Smooth muscle cell (in vitro differentiated cells): ENCODE measurements at regions not wholly inside any gene's neighbourhood (a gene's known extent, or its start where the extent isn't known, plus 50 kb on each side); places are given as distances from the start of the nearest gene placed in this dataset.

Source experiments
- DNase-seq: peaks from one replicate; lab custom pipeline; 2025; ENCODE audit not compliant: unreplicated experiment; lab: John Stamatoyannopoulos, UW
- H2AFZ ChIP-seq: fragments of 200-600 bp; sonication (generic); 2 replicates; pipeline ENCODE4 v1.6.0; 2016; ENCODE audit warnings: antibody characterized with exemption, low read depth, mild to moderate bottlenecking
- H3F3A ChIP-seq: fragments of 200-600 bp; sonication (generic); 2 replicates; pipeline ENCODE4 v1.6.0; 2017; ENCODE audit warnings: antibody characterized with exemption, low read depth
- H3K27ac ChIP-seq: fragments of 200-600 bp; sonication (generic); 2 replicates; pipeline ENCODE4 v1.5.1; 2016; ENCODE audit warnings: low read depth, mild to moderate bottlenecking
- H3K27me3 ChIP-seq: fragments of 200-600 bp; sonication (generic); 2 replicates; pipeline ENCODE4 v1.6.1; 2016; ENCODE audit warnings: low read depth, mild to moderate bottlenecking
- H3K36me3 ChIP-seq: fragments of 200-600 bp; sonication (generic); 2 replicates; pipeline ENCODE4 v1.5.1; 2016; ENCODE audit warnings: low read depth
- H3K4me1 ChIP-seq: fragments of 200-600 bp; sonication (generic); 2 replicates; pipeline ENCODE4 v1.5.1; 2016; ENCODE audit warnings: low read depth
- H3K4me2 ChIP-seq: fragments of 200-600 bp; sonication (generic); 2 replicates; pipeline ENCODE4 v1.6.0; 2016; ENCODE audit warnings: mild to moderate bottlenecking
- H3K4me3 ChIP-seq: fragments of 200-600 bp; sonication (generic); 2 replicates; pipeline ENCODE4 v1.5.1; 2016; ENCODE audit warnings: mild to moderate bottlenecking
- H3K79me2 ChIP-seq: fragments of 200-600 bp; sonication (generic); 2 replicates; pipeline ENCODE4 v1.6.0; 2016; ENCODE audit warnings: low read depth, mild to moderate bottlenecking
- H3K9ac ChIP-seq: fragments of 200-600 bp; sonication (generic); 2 replicates; pipeline ENCODE4 v1.6.0; 2016; ENCODE audit warnings: low read depth
- H3K9me3 ChIP-seq: fragments of 200-600 bp; sonication (generic); replicated peaks from 2 replicates; pipeline ENCODE4 v1.5.1; 2016; ENCODE audit warnings: low read depth
- H4K20me1 ChIP-seq: fragments of 200-600 bp; sonication (generic); 2 replicates; pipeline ENCODE4 v1.6.0; 2016; ENCODE audit warnings: low read depth
- CTCF ChIP-seq: fragments of 200-600 bp; sonication (generic); IDR thresholded peaks from 2 replicates; pipeline ENCODE4 v1.5.1; 2017; ENCODE audit warnings: borderline replicate concordance, mild to moderate bottlenecking, antibody characterized with exemption; ENCODE audit not compliant: insufficient read depth, poor library complexity, severe bottlenecking
- WGBS: methylation state at CpG from one replicate; pipeline ENCODE4 v1.1.7; 2016; ENCODE audit warnings: low lambda C conversion rate; 5-methylcytosine and 5-hydroxymethylcytosine counted together

GRCh38 chr16:13569986-13570385 is 350.0 kb upstream of the ERCC4 start:
- WGBS = 92% methylated on average over 4 of the region's 4 CpGs
- TF ChIP-seq CTCF = no peak
- no peak overlapping the region for H3K9ac ChIP-seq
- no peaks in the 10 kb centered on the region for H4K20me1 ChIP-seq
- H2AFZ ChIP-seq = no peak overlapping the region
- H3K79me2 ChIP-seq = no peaks in the 10 kb centered on the region
- H3K27me3 ChIP-seq = peaks cover 8% of the 10 kb centered on the region
- no peaks in the 10 kb centered on the region for H3K36me3 ChIP-seq
- no peaks in the 10 kb centered on the region for H3K4me1 ChIP-seq
- H3K4me3 ChIP-seq = no peak overlapping the region
- no peaks in the 10 kb centered on the region for H3K9me3 ChIP-seq
- H3F3A ChIP-seq = no peaks in the 10 kb centered on the region
- no peak for DNase-seq
- no peak overlapping the region for H3K4me2 ChIP-seq
- no peak overlapping the region for H3K27ac ChIP-seq

GRCh38 chr16:13571036-13571435 is 348.9 kb upstream of the ERCC4 start:
- TF ChIP-seq CTCF = no peak
- Histone ChIP-seq H3K4me1 (no peaks in the 10 kb centered on the region), H4K20me1 (no peaks in the 10 kb centered on the region), H3K27me3 (peaks cover 9% of the 10 kb centered on the region), H2AFZ (no peak overlapping the region), H3F3A (no peaks in the 10 kb centered on the region), H3K4me3 (no peak overlapping the region), H3K4me2 (no peak overlapping the region), H3K27ac (no peak overlapping the region), H3K9ac (no peak overlapping the region), H3K79me2 (no peaks in the 10 kb centered on the region), H3K36me3 (no peaks in the 10 kb centered on the region), H3K9me3 (no peaks in the 10 kb centered on the region)
- WGBS = 83% methylated on average over 7 of the region's 7 CpGs
- no peak for DNase-seq

GRCh38 chr16:13573903-13574302 is 346.1 kb upstream of the ERCC4 start:
- Histone ChIP-seq H3K4me3 (no peak overlapping the region), H3K79me2 (no peaks in the 10 kb centered on the region), H3F3A (no peaks in the 10 kb centered on the region), H2AFZ (no peak overlapping the region), H3K27ac (no peak overlapping the region), H3K4me1 (no peaks in the 10 kb centered on the region), H3K9me3 (no peaks in the 10 kb centered on the region), H3K9ac (no peak overlapping the region), H3K36me3 (no peaks in the 10 kb centered on the region), H3K4me2 (no peak overlapping the region), H4K20me1 (no peaks in the 10 kb centered on the region), H3K27me3 (peaks cover 9% of the 10 kb centered on the region)
- WGBS = 87% methylated on average over 3 of the region's 3 CpGs
- TF ChIP-seq CTCF = no peak
- DNase-seq = no peak

- Histone ChIP-seq H3K4me3 (no peak overlapping the region), H4K20me1 (no peaks in the 10 kb centered on the region), H3K27me3 (no peaks in the 10 kb centered on the region), H3K27ac (no peak overlapping the region), H3F3A (no peaks in the 10 kb centered on the region), H2AFZ (no peak overlapping the region), H3K9ac (no peak overlapping the region), H3K9me3 (no peaks in the 10 kb centered on the region), H3K4me2 (no peak overlapping the region), H3K4me1 (no peaks in the 10 kb centered on the region), H3K79me2 (no peaks in the 10 kb centered on the region), H3K36me3 (no peaks in the 10 kb centered on the region)
- no peak for TF ChIP-seq CTCF
- DNase-seq = no peak
- 74% methylated on average over 1 of the region's 1 CpG for WGBS
These were observed 333.9 kb upstream of the ERCC4 start for GRCh38 chr16:13586051-13586450.
